ENCODE measurements at regions not wholly inside any gene's neighbourhood (a gene's known extent, or its start where the extent isn't known, plus 50 kb on each side); places are given as distances from the start of the nearest gene placed in this dataset.
"Not testable (repeated sequence)": the region's sequence is repeated elsewhere in the genome, so short reads cannot be mapped to it uniquely, and the experiment has no call there.

- H3K4me2 ChIP-seq (ENCODE audit: insufficient read depth, low read length); BruUV-seq (replicated peaks); H3K9ac ChIP-seq (ENCODE audit: insufficient read depth in 1 of 2, low read depth in 2 of 2, low read length in 2 of 2); intact Hi-C loops (cut with micrococcal nuclease); POLR2A ChIA-PET; H3K27me3 ChIP-seq (ENCODE audit: control insufficient read depth in 2 of 2, insufficient read depth in 2 of 2, low read length in 2 of 2); H3K9me1 ChIP-seq (ENCODE audit: control insufficient read depth, insufficient read depth, low read length); H2AFZ ChIP-seq (ENCODE audit: low read depth, low read length); ATAC-seq; H3K79me2 ChIP-seq (ENCODE audit: control insufficient read depth, insufficient read depth, low read length); H3K9me3 ChIP-seq (replicated peaks; ENCODE audit: control insufficient read depth, insufficient read depth, low read depth, low read length); H4K20me1 ChIP-seq (replicated peaks; ENCODE audit: control insufficient read depth, insufficient read depth, low read length); H3K4me3 ChIP-seq; H3K36me3 ChIP-seq (ENCODE audit: control insufficient read depth, insufficient read depth, low read length); CTCF ChIA-PET (ENCODE audit: low intra/inter-chr PET ratio); H3K27ac ChIP-seq (ENCODE audit: extremely low read depth, low read depth, low read length); DNase-seq (ENCODE audit: extremely low read depth in 1 of 4, low spot score in 3 of 4); in situ Hi-C loops (cut with MboI): not testable (repeated sequence)
- peaks cover 9 to 43% of the 10 kb centered on the region in 2 experiments; a peak in 4 of 5 replicates for H3K4me1 ChIP-seq (replicated peaks in 1 of 2; ENCODE audit: control insufficient read depth in 2 of 2, insufficient read depth in 2 of 2, low read length in 2 of 2)
- peak; percentile 42 for FAIRE-seq
- WGBS (ENCODE audit: insufficient coverage, low coverage, missing lambda C conversion rate) = 42% methylated on average over 11 of the region's 18 CpGs
Measured at GRCh38 chr16:88261814-88262605, 120.7 kb upstream of the ZNF469 start.

GRCh38 chr16:88262858-88263563, 119.7 kb upstream of the ZNF469 start:
- H3K9me3 ChIP-seq (replicated peaks; ENCODE audit: control insufficient read depth, insufficient read depth, low read depth, low read length); in situ Hi-C loops (cut with MboI); H3K9me1 ChIP-seq (ENCODE audit: control insufficient read depth, insufficient read depth, low read length); intact Hi-C loops (cut with micrococcal nuclease); H3K27me3 ChIP-seq (ENCODE audit: control insufficient read depth in 2 of 2, insufficient read depth in 2 of 2, low read length in 2 of 2); H3K79me2 ChIP-seq (ENCODE audit: control insufficient read depth, insufficient read depth, low read length); H3K4me2 ChIP-seq (ENCODE audit: insufficient read depth, low read length); ATAC-seq; H3K27ac ChIP-seq (ENCODE audit: extremely low read depth, low read depth, low read length); H3K36me3 ChIP-seq (ENCODE audit: control insufficient read depth, insufficient read depth, low read length); CTCF ChIA-PET (ENCODE audit: low intra/inter-chr PET ratio); H3K4me3 ChIP-seq; FAIRE-seq; BruUV-seq (replicated peaks); DNase-seq (ENCODE audit: extremely low read depth in 1 of 4, low spot score in 3 of 4); H2AFZ ChIP-seq (ENCODE audit: low read depth, low read length); H4K20me1 ChIP-seq (replicated peaks; ENCODE audit: control insufficient read depth, insufficient read depth, low read length): not testable (repeated sequence)
- 52% methylated on average over 25 of the region's 34 CpGs for WGBS (ENCODE audit: insufficient coverage, low coverage, missing lambda C conversion rate)
- peaks cover 9 to 48% of the 10 kb centered on the region in 2 experiments; a peak in 4 of 5 replicates for H3K4me1 ChIP-seq (replicated peaks in 1 of 2; ENCODE audit: control insufficient read depth in 2 of 2, insufficient read depth in 2 of 2, low read length in 2 of 2)
- POLR2A ChIA-PET = interaction anchor here (0.5 kb wide), 1 partner anchor 93 kb away, joined by 3 read pairs; no protein-coding TSS in a partner anchor
- 0 out of 4 replicates have a peak overlapping the region, but pooled peaks of 1 of the 2 experiments have one; percentile 13 for H3K9ac ChIP-seq (ENCODE audit: insufficient read depth in 1 of 2, low read depth in 2 of 2, low read length in 2 of 2)
- 0 out of 6 replicates have a peak, but pooled peaks of 1 of the 3 experiments have one; percentile 5 for TF ChIP-seq CTCF (IDR thresholded peaks at IDR 0.05 in 2 of 3, conservative IDR thresholded peaks at IDR 0.05 in 1 of 3; ENCODE audit: insufficient read depth in 2 of 3, low read depth in 1 of 3, low read length in 3 of 3)

Measured in K562 (cell line).